GM12878 (cell line): ENCODE measurements at regions not wholly inside any gene's neighbourhood (a gene's known extent, or its start where the extent isn't known, plus 50 kb on each side); places are given as distances from the start of the nearest gene placed in this dataset.

Source experiments
- ATAC-seq: fragments of 200-7000 bp; cut with Tn5 transposase; 3 replicates; pipeline ENCODE4 v1.9.1; 2020; ENCODE audit warnings: mild to moderate bottlenecking, moderate library complexity
- BruUV-seq: library from RNA; stranded (reverse); fragments of 400-500 nt; replicated peaks from 2 replicates; lab custom pipeline; 2021; lab: Mats Ljungman, UMichigan
- CTCF ChIA-PET: fragments of 300-600 bp; sonication (Branson Sonifier 250); formaldehyde crosslinking; extraction: SDS; loops from one replicate; lab custom pipeline; 2021; ENCODE audit warnings: inconsistent platforms; lab: Yijun Ruan, JAX
- POLR2A ChIA-PET: fragments of 350-600 bp; formaldehyde crosslinking; extraction: SDS; loops from one replicate; lab custom pipeline; 2021; ENCODE audit warnings: inconsistent platforms; lab: Charles Lee
- RAD21 ChIA-PET: fragments of 300-600 bp; sonication (Branson Sonifier 250); formaldehyde crosslinking; loops from one replicate; lab custom pipeline; 2023; ENCODE audit warnings: antibody characterized with exemption; ENCODE audit not compliant: unreplicated experiment; lab: Charles Lee
- SMC1A ChIA-PET: fragments of 300-600 bp; sonication (Branson Sonifier 250); formaldehyde crosslinking; loops from one replicate; lab custom pipeline; 2023; ENCODE audit not compliant: unreplicated experiment, uncharacterized antibody; lab: Charles Lee
- DNase-seq: peaks from one replicate; pipeline ENCODE4 v3.0.0-alpha.2; 2011; ENCODE audit warnings: low read depth, low spot score
- FAIRE-seq: peaks from 3 replicates; lab custom pipeline; 2011; peaks lifted over from hg19 to GRCh38; lab: Jason Lieb, UNC
- H2AFZ ChIP-seq: 2 replicates; pipeline ENCODE4 v1.6.0; 2011; ENCODE audit warnings: low read depth, low read length, control low read depth; ENCODE audit not compliant: control insufficient read depth
- H3K27ac ChIP-seq: 2 replicates; pipeline ENCODE4 v1.5.1; 2011; ENCODE audit warnings: control low read depth; ENCODE audit not compliant: control insufficient read depth, insufficient read depth
- H3K27me3 ChIP-seq, 2 experiments: replicated peaks in 1 of 2; 2 replicates each; pipeline versions ENCODE4 v1.6.0 to v1.6.1; 2011; ENCODE audit warnings: low read length in 1 of 2; ENCODE audit not compliant: control insufficient read depth in 2 of 2, insufficient read depth in 2 of 2
- H3K36me3 ChIP-seq, 2 experiments: 2 replicates each; pipeline ENCODE4 v1.5.1; 2011; ENCODE audit warnings: low read length in 1 of 2; ENCODE audit not compliant: control insufficient read depth in 2 of 2, insufficient read depth in 2 of 2
- H3K4me1 ChIP-seq: 2 replicates; pipeline ENCODE4 v1.6.1; 2011; ENCODE audit warnings: mild to moderate bottlenecking, low read length, moderate library complexity, mixed read lengths; ENCODE audit not compliant: control insufficient read depth, insufficient read depth
- H3K4me2 ChIP-seq: 2 replicates; pipeline ENCODE4 v1.6.0; 2011; ENCODE audit warnings: control low read depth; ENCODE audit not compliant: control insufficient read depth, insufficient read depth
- H3K4me3 ChIP-seq: fragments of 200-600 bp; sonication (generic); 2 replicates; pipeline ENCODE4 v1.5.1; 2016
- H3K79me2 ChIP-seq: 2 replicates; pipeline ENCODE4 v1.6.0; 2011; ENCODE audit warnings: low read length; ENCODE audit not compliant: control insufficient read depth, insufficient read depth
- H3K9ac ChIP-seq: 2 replicates; pipeline ENCODE4 v1.8.0; 2011; ENCODE audit warnings: low read length, control low read depth, mixed read lengths; ENCODE audit not compliant: control insufficient read depth, insufficient read depth
- H3K9me3 ChIP-seq: replicated peaks from 3 replicates; pipeline ENCODE4 v1.5.1; 2011; ENCODE audit warnings: mild to moderate bottlenecking, low read length; ENCODE audit not compliant: control insufficient read depth, insufficient read depth
- H4K20me1 ChIP-seq: 2 replicates; pipeline ENCODE4 v1.6.0; 2011; ENCODE audit not compliant: control insufficient read depth, insufficient read depth
- IKZF2 ChIP-seq, 2 experiments: fragments of 450-650 bp; IDR thresholded peaks; 2 replicates each; pipeline ENCODE4 v1.6.1; 2017; ENCODE audit warnings: mild to moderate bottlenecking in 2 of 2, moderate library complexity in 2 of 2
- MAX ChIP-seq: IDR thresholded peaks from 2 replicates; pipeline ENCODE4 v1.6.1; 2012; ENCODE audit warnings: low read depth, low read length, improper control_type of control experiment
- NKRF ChIP-seq: fragments of 450-650 bp; conservative IDR thresholded peaks from 2 replicates; pipeline ENCODE4 v1.6.1; 2017; ENCODE audit warnings: mild to moderate bottlenecking, moderate library complexity
- POU2F2 ChIP-seq: IDR thresholded peaks from 3 replicates; pipeline ENCODE4 v1.6.1; 2011; ENCODE audit warnings: low read depth, mild to moderate bottlenecking, low read length, borderline replicate concordance
- PRDM15 ChIP-seq: fragments of 450-650 bp; formaldehyde crosslinking; IDR thresholded peaks from 2 replicates; pipeline ENCODE4 v1.4.0; 2020; ENCODE audit warnings: mild to moderate bottlenecking, moderate library complexity
- RAD51 ChIP-seq: fragments of 450-650 bp; IDR thresholded peaks from 2 replicates; pipeline ENCODE4 v1.6.1; 2016; ENCODE audit warnings: moderate library complexity, mild to moderate bottlenecking, inconsistent platforms
- SMAD5 ChIP-seq: IDR thresholded peaks from 2 replicates; pipeline ENCODE4 v1.6.1; 2016; ENCODE audit warnings: antibody characterized with exemption, low read depth
- STAT3 ChIP-seq: IDR thresholded peaks from 2 replicates; pipeline ENCODE4 v1.6.1; 2011; ENCODE audit warnings: low read depth, low read length, improper control_type of control experiment
- SUPT20H ChIP-seq: IDR thresholded peaks from 2 replicates; pipeline ENCODE4 v1.6.1; 2011; ENCODE audit warnings: low read depth, mild to moderate bottlenecking, low read length, moderate library complexity, borderline replicate concordance; ENCODE audit not compliant: control insufficient read depth
- WGBS: methylation state at CpG from one replicate; pipeline ENCODE4 v1.1.6; 2016; ENCODE audit warnings: low lambda C conversion rate; ENCODE audit not compliant: insufficient replicate concordance, insufficient coverage; ENCODE audit errors: missing lambda C conversion rate; 5-methylcytosine and 5-hydroxymethylcytosine counted together
- in situ Hi-C: fragments of 300-500 bp; cut with MboI; formaldehyde crosslinking; loops from 9 replicates; pipeline ENCODE4 v1.14.3; 2018; ENCODE audit warnings: mixed read lengths
- intact Hi-C: fragments of 100-400 bp; cut with micrococcal nuclease; formaldehyde crosslinking; loops from one replicate; pipeline ENCODE4 v1.14.2; 2022; ENCODE audit not compliant: unreplicated experiment

GRCh38 chr5:44089424-44090144 lies 299.6 kb downstream of the FGF10 start:
- in situ Hi-C loops (no loop called here), intact Hi-C loops (no loop called here)
- WGBS: 0% methylated on average over 1 of the region's 1 CpG
- no peak overlapping the region for H3K9ac ChIP-seq
- no peaks in the 10 kb centered on the region for H3K79me2 ChIP-seq
- POLR2A ChIA-PET: interaction anchor here (0.6 kb wide), 1 partner anchor 917 kb away, joined by 6 read pairs; no protein-coding TSS in a partner anchor
- no peaks in the 10 kb centered on the region for H3K9me3 ChIP-seq
- FAIRE-seq (no peak), DNase-seq (no peak), ATAC-seq (no peak)
- no peak overlapping the region for H3K4me3 ChIP-seq
- TF ChIP-seq RAD51: no peak
- no peak for TF ChIP-seq SMAD5
- TF ChIP-seq IKZF2 (IDR thresholded peaks at IDR 0.05): no peak
- no peak for TF ChIP-seq NKRF
- no peak for TF ChIP-seq STAT3
- TF ChIP-seq PRDM15: no peak
- TF ChIP-seq POU2F2: no peak
- no peak for TF ChIP-seq MAX
- no peak for TF ChIP-seq SUPT20H
- H4K20me1 ChIP-seq: no peaks in the 10 kb centered on the region
- no peaks in the 10 kb centered on the region for H3K4me1 ChIP-seq
- RAD21 ChIA-PET: no interaction called here
- H3K4me2 ChIP-seq: no peak overlapping the region
- H3K36me3 ChIP-seq: no peaks in the 10 kb centered on the region
- SMC1A ChIA-PET: interaction anchor here (0.6 kb wide), 2 partner anchors 10 to 261 kb away, joined by 3 read pairs; no protein-coding TSS in a partner anchor
- no peaks in the 10 kb centered on the region for H3K27me3 ChIP-seq
- no TSS peak for BruUV-seq
- CTCF ChIA-PET: no interaction called here
- H3K27ac ChIP-seq: no peak overlapping the region
- H2AFZ ChIP-seq: no peak overlapping the region
